Activated T-helper 2 cell treated with anti-CD3 and anti-CD28 coated beads, Interferon-gamma antibody, Interleukin-2, Interleukin-4, amounts not matched to agents 10 μg/mL and 5 μg/mL and 100 μg/mL, durations not matched to agents 14 hours and 24 hours and 36 hours (primary cell): ENCODE measurements at regions not wholly inside any gene's neighbourhood (a gene's known extent, or its start where the extent isn't known, plus 50 kb on each side); places are given as distances from the start of the nearest gene placed in this dataset.

Experiments
- DNase-seq: peaks from one replicate; pipeline ENCODE4 v3.0.0; 2021; ENCODE audit warnings: low spot score
- H3K27ac Mint-ChIP-seq: one replicate; pipeline ENCODE4 v1.8.0; 2021; ENCODE audit warnings: mixed read lengths
- H3K27me3 Mint-ChIP-seq: one replicate; pipeline ENCODE4 v1.8.0; 2021; ENCODE audit warnings: low read depth, mixed read lengths
- H3K36me3 Mint-ChIP-seq: one replicate; pipeline ENCODE4 v1.8.0; 2021; ENCODE audit warnings: low read depth, mixed read lengths
- H3K4me1 Mint-ChIP-seq: one replicate; pipeline ENCODE4 v1.8.0; 2021; ENCODE audit warnings: low read depth, mixed read lengths
- H3K4me3 Mint-ChIP-seq: one replicate; pipeline ENCODE4 v1.8.0; 2021; ENCODE audit warnings: low read depth, mild to moderate bottlenecking, moderate library complexity, mixed read lengths
- H3K9me3 Mint-ChIP-seq: one replicate; pipeline ENCODE4 v1.8.0; 2021; ENCODE audit warnings: mixed read lengths
- intact Hi-C: fragments of 100-400 bp; cut with micrococcal nuclease; formaldehyde crosslinking; loops from one replicate; pipeline ENCODE4 v1.15.1; 2023

- no peaks in the 10 kb centered on the region for H3K36me3 Mint-ChIP-seq
- peaks cover 2% of the 10 kb centered on the region for H3K4me1 Mint-ChIP-seq
- DNase-seq, result no peak
- H3K27ac Mint-ChIP-seq, result no peak overlapping the region
- H3K4me3 Mint-ChIP-seq, result no peak overlapping the region
- intact Hi-C loops, result no loop called here
- H3K27me3 Mint-ChIP-seq, result no peaks in the 10 kb centered on the region
- no peaks in the 10 kb centered on the region for H3K9me3 Mint-ChIP-seq
These were observed 158.9 kb upstream of the FN1 start for GRCh38 chr2:215594766-215595165.

GRCh38 chr2:215590010-215590745, 154.3 kb upstream of the FN1 start:
- intact Hi-C loops, result no loop called here
- no peaks in the 10 kb centered on the region for H3K9me3 Mint-ChIP-seq
- no peak for DNase-seq
- H3K4me1 Mint-ChIP-seq, result no peaks in the 10 kb centered on the region
- H3K4me3 Mint-ChIP-seq, result no peak overlapping the region
- no peaks in the 10 kb centered on the region for H3K27me3 Mint-ChIP-seq
- H3K27ac Mint-ChIP-seq, result no peak overlapping the region
- H3K36me3 Mint-ChIP-seq, result no peaks in the 10 kb centered on the region

- Mint-ChIP-seq H3K4me1 (no peaks in the 10 kb centered on the region), H3K27me3 (no peaks in the 10 kb centered on the region), H3K27ac (no peak overlapping the region), H3K9me3 (no peaks in the 10 kb centered on the region), H3K4me3 (no peak overlapping the region), H3K36me3 (no peaks in the 10 kb centered on the region)
- no peak for DNase-seq
- intact Hi-C loops, result no loop called here
These were observed 148.0 kb upstream of the FN1 start for GRCh38 chr2:215583881-215584280.

- intact Hi-C loops, result no loop called here
- H3K27me3 Mint-ChIP-seq, result no peaks in the 10 kb centered on the region
- H3K4me3 Mint-ChIP-seq, result no peak overlapping the region
These were observed 143.9 kb upstream of the FN1 start for GRCh38 chr2:215579809-215580208.

GRCh38 chr2:215577356-215577755, 141.5 kb upstream of the FN1 start:
- no peaks in the 10 kb centered on the region for H3K9me3 Mint-ChIP-seq
- H3K36me3 Mint-ChIP-seq, result no peaks in the 10 kb centered on the region
- no peak for DNase-seq
- H3K27me3 Mint-ChIP-seq, result no peaks in the 10 kb centered on the region
- H3K4me1 Mint-ChIP-seq, result no peaks in the 10 kb centered on the region
- H3K4me3 Mint-ChIP-seq, result no peak overlapping the region
- intact Hi-C loops, result no loop called here
- H3K27ac Mint-ChIP-seq, result no peak overlapping the region

More at GRCh38 chr2:215579809-215580208, 143.9 kb upstream of the FN1 start:
- Mint-ChIP-seq H3K4me1 (no peaks in the 10 kb centered on the region), H3K9me3 (no peaks in the 10 kb centered on the region), H3K27ac (no peak overlapping the region), H3K36me3 (no peaks in the 10 kb centered on the region)
- no peak for DNase-seq

- DNase-seq, result no peak
- Mint-ChIP-seq H3K27me3 (peaks cover 3% of the 10 kb centered on the region), H3K36me3 (no peaks in the 10 kb centered on the region), H3K9me3 (no peaks in the 10 kb centered on the region), H3K4me1 (no peaks in the 10 kb centered on the region), H3K4me3 (no peak overlapping the region), H3K27ac (no peak overlapping the region)
- intact Hi-C loops, result no loop called here
These were observed 140.7 kb upstream of the FN1 start for GRCh38 chr2:215576572-215576971.

- H3K4me3 Mint-ChIP-seq, result no peak overlapping the region
- no peak for DNase-seq
- intact Hi-C loops, result no loop called here
- H3K36me3 Mint-ChIP-seq, result no peaks in the 10 kb centered on the region
- H3K4me1 Mint-ChIP-seq, result no peaks in the 10 kb centered on the region
- H3K27ac Mint-ChIP-seq, result no peak overlapping the region
- peaks cover 6% of the 10 kb centered on the region for H3K27me3 Mint-ChIP-seq
- no peaks in the 10 kb centered on the region for H3K9me3 Mint-ChIP-seq
These were observed 137.6 kb upstream of the FN1 start for GRCh38 chr2:215573496-215573895.

GRCh38 chr2:215572341-215572848, 136.5 kb upstream of the FN1 start:
- no peak overlapping the region for H3K4me3 Mint-ChIP-seq
- H3K9me3 Mint-ChIP-seq, result no peaks in the 10 kb centered on the region
- no peaks in the 10 kb centered on the region for H3K36me3 Mint-ChIP-seq
- no peaks in the 10 kb centered on the region for H3K4me1 Mint-ChIP-seq
- no peak for DNase-seq
- H3K27me3 Mint-ChIP-seq, result peaks cover 6% of the 10 kb centered on the region
- intact Hi-C loops, result no loop called here
- no peak overlapping the region for H3K27ac Mint-ChIP-seq

GRCh38 chr2:215571689-215572088, 135.8 kb upstream of the FN1 start:
- no peaks in the 10 kb centered on the region for H3K4me1 Mint-ChIP-seq
- peaks cover 6% of the 10 kb centered on the region for H3K27me3 Mint-ChIP-seq
- H3K4me3 Mint-ChIP-seq, result no peak overlapping the region
- H3K27ac Mint-ChIP-seq, result no peak overlapping the region
- H3K36me3 Mint-ChIP-seq, result no peaks in the 10 kb centered on the region
- no peak for DNase-seq
- intact Hi-C loops, result no loop called here
- H3K9me3 Mint-ChIP-seq, result no peaks in the 10 kb centered on the region

- Mint-ChIP-seq H3K36me3 (no peaks in the 10 kb centered on the region), H3K27me3 (peaks cover 8% of the 10 kb centered on the region), H3K9me3 (no peaks in the 10 kb centered on the region), H3K27ac (no peak overlapping the region), H3K4me3 (no peak overlapping the region), H3K4me1 (no peaks in the 10 kb centered on the region)
- intact Hi-C loops, result no loop called here
- no peak for DNase-seq
These were observed 131.6 kb upstream of the FN1 start for GRCh38 chr2:215567504-215567903.

- Mint-ChIP-seq H3K36me3 (no peaks in the 10 kb centered on the region), H3K9me3 (peaks cover 5% of the 10 kb centered on the region), H3K27me3 (peaks cover 3% of the 10 kb centered on the region), H3K27ac (no peak overlapping the region), H3K4me3 (no peak overlapping the region), H3K4me1 (no peaks in the 10 kb centered on the region)
- no peak for DNase-seq
- intact Hi-C loops, result no loop called here
These were observed 130.0 kb upstream of the FN1 start for GRCh38 chr2:215565897-215566296.

- DNase-seq, result no peak
- Mint-ChIP-seq H3K4me1 (no peaks in the 10 kb centered on the region), H3K9me3 (peaks cover 5% of the 10 kb centered on the region), H3K4me3 (no peak overlapping the region), H3K27me3 (peaks cover under 1% of the 10 kb centered on the region), H3K36me3 (no peaks in the 10 kb centered on the region), H3K27ac (no peak overlapping the region)
- intact Hi-C loops, result no loop called here
These were observed 121.8 kb upstream of the FN1 start for GRCh38 chr2:215557701-215558100.

GRCh38 chr2:215556979-215557378, 121.1 kb upstream of the FN1 start:
- Mint-ChIP-seq H3K9me3 (peaks cover 5% of the 10 kb centered on the region), H3K27me3 (no peaks in the 10 kb centered on the region), H3K4me3 (no peak overlapping the region), H3K27ac (no peak overlapping the region), H3K36me3 (no peaks in the 10 kb centered on the region), H3K4me1 (no peaks in the 10 kb centered on the region)
- intact Hi-C loops, result no loop called here
- DNase-seq, result no peak
